ENCODE measurements at regions not wholly inside any gene's neighbourhood (a gene's known extent, or its start where the extent isn't known, plus 50 kb on each side); places are given as distances from the start of the nearest gene placed in this dataset.

DNA sequence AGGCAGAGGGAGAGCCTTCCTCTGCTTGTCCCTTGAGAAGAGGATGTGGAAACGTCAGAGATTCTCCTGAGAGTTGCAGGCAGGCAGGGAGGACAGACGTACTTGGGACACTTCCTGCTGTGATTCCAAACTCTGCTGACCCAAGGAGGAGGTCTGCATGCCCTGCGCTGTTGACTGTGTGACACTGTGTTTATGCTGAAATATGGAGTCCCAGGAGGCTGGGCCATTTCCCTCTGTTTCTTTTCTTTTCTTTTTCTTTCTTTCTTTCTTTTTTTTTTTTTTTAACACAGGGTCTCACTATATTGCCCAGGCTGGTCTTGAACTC, 63.5 kb upstream of the BHLHE23 start:
- TF ChIP-seq E2F6 (IDR thresholded peaks at IDR 0.05; ENCODE audit: borderline replicate concordance, low read depth) (no peak), BHLHE40 (IDR thresholded peaks at IDR 0.05; ENCODE audit: low read depth, low read length) (no peak), EP300 (IDR thresholded peaks at IDR 0.05) (no peak), NR3C1 (IDR thresholded peaks at IDR 0.05) (no peak), CEBPB (IDR thresholded peaks at IDR 0.05) (no peak)
- TF ChIP-seq, protein P1, sequence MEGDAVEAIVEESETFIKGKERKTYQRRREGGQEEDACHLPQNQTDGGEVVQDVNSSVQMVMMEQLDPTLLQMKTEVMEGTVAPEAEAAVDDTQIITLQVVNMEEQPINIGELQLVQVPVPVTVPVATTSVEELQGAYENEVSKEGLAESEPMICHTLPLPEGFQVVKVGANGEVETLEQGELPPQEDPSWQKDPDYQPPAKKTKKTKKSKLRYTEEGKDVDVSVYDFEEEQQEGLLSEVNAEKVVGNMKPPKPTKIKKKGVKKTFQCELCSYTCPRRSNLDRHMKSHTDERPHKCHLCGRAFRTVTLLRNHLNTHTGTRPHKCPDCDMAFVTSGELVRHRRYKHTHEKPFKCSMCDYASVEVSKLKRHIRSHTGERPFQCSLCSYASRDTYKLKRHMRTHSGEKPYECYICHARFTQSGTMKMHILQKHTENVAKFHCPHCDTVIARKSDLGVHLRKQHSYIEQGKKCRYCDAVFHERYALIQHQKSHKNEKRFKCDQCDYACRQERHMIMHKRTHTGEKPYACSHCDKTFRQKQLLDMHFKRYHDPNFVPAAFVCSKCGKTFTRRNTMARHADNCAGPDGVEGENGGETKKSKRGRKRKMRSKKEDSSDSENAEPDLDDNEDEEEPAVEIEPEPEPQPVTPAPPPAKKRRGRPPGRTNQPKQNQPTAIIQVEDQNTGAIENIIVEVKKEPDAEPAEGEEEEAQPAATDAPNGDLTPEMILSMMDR (IDR thresholded peaks at IDR 0.05), result no peak
